GM21529 (cell line): ENCODE measurements at regions not wholly inside any gene's neighbourhood (a gene's known extent, or its start where the extent isn't known, plus 50 kb on each side); places are given as distances from the start of the nearest gene placed in this dataset.

ENCODE experiments used
- ATAC-seq: cut with Tn5 transposase; IDR thresholded peaks from one replicate; pipeline ENCODE4 v1.9.1; 2021; ENCODE audit not compliant: unreplicated experiment

- ATAC-seq: no peak
Measured at GRCh38 chr12:74899031-74899829, 310.4 kb downstream of the KCNC2 start.

GRCh38 chr12:74900232-74900631 lies 309.4 kb downstream of the KCNC2 start:
- no peak for ATAC-seq

- ATAC-seq: no peak
Measured at GRCh38 chr12:74903522-74903921, 306.1 kb downstream of the KCNC2 start.

- no peak for ATAC-seq
Measured at GRCh38 chr12:74906224-74906623, 303.4 kb downstream of the KCNC2 start.

- ATAC-seq: no peak
Measured at GRCh38 chr12:74910831-74911230, 298.8 kb downstream of the KCNC2 start.

- no peak for ATAC-seq
Measured at GRCh38 chr12:74914378-74914777, 295.3 kb downstream of the KCNC2 start.

- ATAC-seq: no peak
Measured at GRCh38 chr12:74915718-74916117, 293.9 kb downstream of the KCNC2 start.

- ATAC-seq: no peak
Measured at GRCh38 chr12:74917743-74918142, 291.9 kb downstream of the KCNC2 start.

- ATAC-seq: no peak
Measured at GRCh38 chr12:74918291-74918690, 291.3 kb downstream of the KCNC2 start.

GRCh38 chr12:74922117-74922516 lies 287.5 kb downstream of the KCNC2 start:
- no peak for ATAC-seq

- no peak for ATAC-seq
Measured at GRCh38 chr12:74922642-74923041, 287.0 kb downstream of the KCNC2 start.

GRCh38 chr12:74941670-74942069 lies 268.0 kb downstream of the KCNC2 start:
- ATAC-seq: no peak

- no peak for ATAC-seq
Measured at GRCh38 chr12:74945771-74946198, 263.9 kb downstream of the KCNC2 start.

- no peak for ATAC-seq
Measured at GRCh38 chr12:74953697-74954096, 255.9 kb downstream of the KCNC2 start.

GRCh38 chr12:74957231-74957630 lies 252.4 kb downstream of the KCNC2 start:
- no peak for ATAC-seq

GRCh38 chr12:74957634-74958033 lies 252.0 kb downstream of the KCNC2 start:
- ATAC-seq: no peak

GRCh38 chr12:74959657-74960056 lies 250.0 kb downstream of the KCNC2 start:
- no peak for ATAC-seq

GRCh38 chr12:74963304-74963703 lies 246.3 kb downstream of the KCNC2 start:
- no peak for ATAC-seq

- ATAC-seq: no peak
Measured at GRCh38 chr12:74963867-74964331, 245.7 kb downstream of the KCNC2 start.

GRCh38 chr12:74964390-74964789 lies 245.2 kb downstream of the KCNC2 start:
- ATAC-seq: no peak

GRCh38 chr12:74971201-74971600 lies 238.4 kb downstream of the KCNC2 start:
- ATAC-seq: no peak

- ATAC-seq: no peak
Measured at GRCh38 chr12:74977832-74978481, 231.7 kb downstream of the KCNC2 start.
